ACHN (cell line): ENCODE measurements at regions not wholly inside any gene's neighbourhood (a gene's known extent, or its start where the extent isn't known, plus 50 kb on each side); places are given as distances from the start of the nearest gene placed in this dataset.
A peak's percentile ranks its signal among the peaks of the same experiment; 100 is the strongest.
"Not testable (repeated sequence)": the region's sequence is repeated elsewhere in the genome, so short reads cannot be mapped to it uniquely, and the experiment has no call there.

Experiments
- DNase-seq: peaks from one replicate; pipeline ENCODE4 v3.0.0-alpha.2; 2015
- in situ Hi-C: cut with HindIII; loops from 2 replicates; pipeline ENCODE4 v1.10.0; 2017; ENCODE audit warnings: low sequenced_read_pairs, low pct_ligation_motif_present, low pct_unique_long_range_greater_than_20kb

DNA sequence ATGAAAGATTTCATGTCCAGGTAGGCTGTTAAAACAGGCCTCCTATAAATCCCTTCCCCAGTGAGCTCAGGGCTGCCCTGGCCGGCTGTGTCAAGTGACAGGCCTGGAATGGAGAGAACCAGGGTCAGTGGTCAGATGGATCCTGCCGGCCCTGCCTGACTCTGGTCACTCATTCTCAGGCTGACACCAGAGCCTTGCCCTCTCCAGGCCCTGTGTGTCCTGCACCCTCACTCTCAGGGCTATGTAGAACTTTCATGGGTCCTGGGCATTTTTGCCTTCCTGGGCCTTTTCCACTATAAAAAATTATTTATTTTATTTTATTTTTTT, 82.0 kb upstream of the RGPD5 start:
- no peak for DNase-seq
- in situ Hi-C loops: no loop called here

DNA sequence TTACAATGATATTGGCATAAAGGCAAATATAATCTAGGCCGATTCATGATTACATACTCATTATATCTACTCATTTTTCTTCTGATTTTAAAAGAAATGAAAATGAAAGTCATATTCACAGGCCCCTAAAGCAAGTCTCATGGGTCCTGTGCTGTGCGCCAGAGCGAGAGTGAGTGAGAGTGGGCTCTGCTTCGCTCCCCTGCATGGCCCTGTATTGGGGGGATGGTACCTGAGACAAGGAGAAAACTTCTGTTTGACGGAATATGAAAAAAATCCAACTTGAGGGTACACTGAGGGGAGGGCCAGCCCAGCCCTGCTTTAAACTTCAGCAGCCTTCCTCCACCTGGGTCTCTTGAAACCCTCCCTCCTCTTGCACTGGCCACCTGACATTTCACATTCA, 81.4 kb upstream of the RGPD5 start:
- in situ Hi-C loops: no loop called here

DNA sequence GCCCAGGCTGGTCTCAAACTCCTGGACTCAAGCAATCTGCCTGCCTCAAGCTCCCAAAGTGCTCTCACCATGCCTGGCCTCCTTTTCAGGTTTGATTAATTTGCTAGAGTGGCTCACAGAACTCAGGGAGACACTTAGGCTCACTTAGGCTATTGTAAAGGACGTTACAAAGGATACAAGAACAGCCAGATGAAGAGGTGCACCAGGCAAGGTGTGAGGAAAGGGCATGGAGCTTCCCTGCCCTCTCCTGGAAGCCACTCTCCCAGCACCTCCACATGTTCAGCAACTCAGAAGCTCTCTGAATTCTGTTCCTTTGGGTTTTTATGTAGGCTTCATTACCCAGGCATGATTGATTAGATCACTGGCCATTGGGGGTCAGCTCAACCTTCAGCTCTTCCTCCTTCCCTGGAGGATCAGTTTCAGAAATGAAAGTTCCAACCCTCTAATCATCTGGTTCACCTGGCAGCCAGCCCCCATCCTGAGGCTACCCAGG, 78.7 kb upstream of the RGPD5 start:
- peak; percentile 22 for DNase-seq
- in situ Hi-C loops: no loop called here

More for the DNA sequence above, 81.4 kb upstream of the RGPD5 start:
- no peak for DNase-seq

DNA sequence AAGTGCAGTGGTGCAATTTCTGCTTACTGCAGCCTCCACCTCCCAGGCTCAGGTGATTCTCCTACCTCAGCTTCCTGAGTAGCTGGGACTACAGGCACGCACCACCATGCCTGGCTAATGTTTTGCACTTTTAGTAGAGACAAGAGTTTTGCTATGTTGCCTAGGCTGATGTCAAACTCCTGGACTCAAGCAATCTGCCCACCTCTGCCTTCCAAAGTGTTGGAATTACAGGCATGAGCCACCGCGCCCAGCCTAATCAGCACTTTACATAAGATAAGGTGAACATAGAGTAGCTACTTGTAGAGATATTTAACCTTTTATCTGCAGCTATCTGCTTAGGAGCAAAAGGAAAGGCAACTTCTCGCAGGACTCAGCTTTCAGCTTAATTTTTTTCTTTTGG, 77.5 kb upstream of the RGPD5 start:
- DNase-seq, in situ Hi-C loops: not testable (repeated sequence)

DNA sequence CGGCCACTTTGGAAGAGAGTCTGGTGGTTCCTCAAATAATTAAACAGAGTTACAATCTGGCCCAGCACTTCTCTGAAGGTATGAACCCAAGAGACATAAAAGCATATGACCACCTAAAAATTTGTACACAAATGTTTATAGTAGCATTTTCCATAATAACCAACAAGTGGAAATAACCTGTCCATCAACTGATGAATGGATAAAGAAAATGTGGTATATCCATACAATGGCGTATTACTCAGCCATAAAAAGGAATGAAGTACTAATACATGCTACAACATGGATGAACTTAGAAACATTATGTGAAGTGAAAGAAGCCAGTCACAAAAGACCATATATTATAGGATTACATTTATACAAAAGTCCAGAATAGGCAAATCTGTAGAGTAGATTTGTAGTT, 76.0 kb upstream of the RGPD5 start:
- in situ Hi-C loops: no loop called here
- no peak for DNase-seq

DNA sequence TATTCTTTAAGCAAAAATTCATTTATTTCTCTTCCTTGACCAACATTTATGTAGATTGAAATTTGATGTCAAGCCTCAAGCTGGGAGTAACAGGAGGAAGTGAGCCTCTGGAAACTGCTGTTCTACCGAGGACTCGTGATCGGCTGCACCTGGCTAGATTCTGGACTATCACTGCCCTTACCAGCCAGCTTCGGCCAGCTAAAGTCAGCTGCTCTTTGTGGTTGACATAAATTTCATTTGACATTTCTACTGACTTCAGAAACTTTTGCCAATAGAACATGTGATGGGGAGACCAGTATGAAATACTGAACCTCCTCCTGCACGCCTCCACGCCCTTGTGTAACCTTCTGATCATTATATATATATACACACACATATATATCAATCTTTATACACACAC, 74.2 kb upstream of the RGPD5 start:
- in situ Hi-C loops: no loop called here
- DNase-seq: no peak

DNA sequence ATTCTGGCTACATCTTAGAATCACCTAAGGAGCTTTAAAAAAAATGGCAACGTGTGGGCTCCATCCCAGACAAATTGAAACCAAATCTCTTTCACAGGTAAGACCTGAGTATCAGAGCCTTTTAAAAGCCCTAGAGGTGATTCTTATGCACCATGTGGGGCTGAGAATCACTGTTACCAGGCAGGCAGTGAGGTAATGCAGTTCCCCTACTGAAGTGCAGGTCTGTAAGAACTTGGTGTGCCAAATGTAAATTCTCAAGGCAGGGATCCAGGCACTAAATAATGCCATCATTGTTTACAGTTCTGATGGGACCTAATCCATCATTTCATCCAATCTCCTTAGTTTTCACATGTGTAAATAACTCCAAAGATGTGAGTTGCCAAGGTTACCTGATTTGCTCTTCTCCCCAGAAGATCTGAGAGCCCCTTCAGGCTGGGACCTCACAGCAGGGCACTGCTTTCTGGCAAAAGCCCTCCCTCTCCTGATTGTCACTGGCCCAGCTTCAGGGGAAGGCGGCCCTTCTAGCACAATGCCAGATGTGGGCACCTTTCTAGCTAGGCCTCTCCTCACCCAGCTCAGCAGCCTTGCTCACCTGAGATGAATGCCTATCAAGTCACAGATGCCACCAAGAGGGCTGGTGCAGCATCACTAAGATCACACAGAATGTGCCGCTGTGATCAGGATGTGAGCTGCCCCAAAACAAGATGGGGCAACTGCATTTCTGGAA, 73.6 kb upstream of the RGPD5 start:
- DNase-seq: no peak

DNA sequence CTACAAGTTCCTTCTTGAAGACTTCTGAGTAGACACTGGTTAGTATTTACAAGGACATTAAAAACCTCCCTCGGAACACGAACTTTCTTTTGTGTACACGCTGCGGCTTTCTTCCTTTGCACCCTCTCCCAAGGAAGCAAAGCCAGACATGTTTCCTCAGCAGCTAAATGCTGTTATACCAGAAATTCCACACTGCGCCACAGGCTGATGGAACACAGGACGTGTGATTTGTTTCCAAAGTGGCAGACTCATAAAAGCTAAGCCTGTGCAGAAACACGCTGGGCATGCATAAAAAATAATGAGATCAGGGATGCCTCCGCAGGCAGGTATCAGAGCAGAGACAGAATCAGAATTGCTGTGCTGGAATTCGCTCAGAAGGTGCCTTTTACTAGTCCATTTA, 73.0 kb upstream of the RGPD5 start:
- in situ Hi-C loops: no loop called here
- DNase-seq: no peak

More for the DNA sequence above, 73.6 kb upstream of the RGPD5 start:
- in situ Hi-C loops: no loop called here

DNA sequence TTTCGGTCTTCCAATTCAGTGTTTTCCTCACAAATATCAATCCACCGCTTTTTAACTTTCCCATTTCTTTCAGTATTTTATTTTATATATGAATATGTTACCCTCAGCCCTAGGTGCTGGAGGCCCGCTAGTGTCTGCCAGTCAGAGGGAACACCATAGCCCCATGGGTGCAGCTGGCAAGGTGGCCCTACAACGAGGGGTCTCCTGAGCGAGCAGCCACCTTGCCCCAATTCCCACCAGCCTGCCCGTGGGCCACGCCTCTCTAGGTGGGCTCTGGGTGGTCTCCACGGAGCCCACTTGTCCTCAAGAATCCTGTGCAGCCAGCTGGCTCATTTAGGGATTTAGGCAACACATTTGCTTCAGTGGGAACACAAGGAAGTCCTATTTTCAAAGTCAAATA, 72.5 kb upstream of the RGPD5 start:
- no peak for DNase-seq
- in situ Hi-C loops: no loop called here

DNA sequence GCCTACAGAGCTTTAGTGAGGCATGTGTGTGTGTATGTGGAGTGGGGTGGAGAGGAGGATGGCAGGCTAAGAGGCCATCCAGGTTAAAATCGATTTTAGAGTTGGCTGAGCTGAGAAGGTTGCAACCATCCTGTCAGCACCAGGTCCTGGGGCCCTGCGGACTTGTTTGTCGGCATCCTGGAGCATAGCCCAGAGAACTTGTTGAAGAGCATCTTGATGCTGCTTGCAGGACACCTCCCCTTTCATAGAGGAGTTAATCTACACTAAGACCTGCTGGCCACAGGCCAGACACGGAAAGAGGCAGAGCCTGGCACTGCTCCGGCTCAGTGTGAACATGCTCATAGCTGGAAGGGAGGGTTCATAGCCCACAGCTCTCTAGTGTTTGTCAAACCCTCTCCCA, 72.1 kb upstream of the RGPD5 start:
- in situ Hi-C loops: no loop called here
- no peak for DNase-seq

DNA sequence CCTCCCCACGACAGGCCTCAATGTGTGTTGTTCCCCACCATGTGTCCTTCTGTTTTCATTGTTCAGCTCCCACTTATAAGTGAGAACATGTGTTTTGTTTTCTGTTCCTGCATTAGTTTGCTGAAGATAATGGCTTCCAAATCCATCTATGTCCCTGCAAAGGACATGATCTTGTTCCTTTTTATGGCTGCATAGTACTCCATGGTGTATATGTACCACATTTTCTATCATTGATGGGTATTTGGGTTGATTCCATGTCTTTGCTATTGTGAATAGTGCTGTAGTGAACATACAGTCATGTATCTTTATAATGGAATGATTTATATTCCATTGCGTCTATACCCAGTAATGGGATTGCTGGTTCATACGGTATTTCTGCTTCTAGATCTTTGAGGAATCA, 71.5 kb upstream of the RGPD5 start:
- DNase-seq, in situ Hi-C loops: not testable (repeated sequence)

DNA sequence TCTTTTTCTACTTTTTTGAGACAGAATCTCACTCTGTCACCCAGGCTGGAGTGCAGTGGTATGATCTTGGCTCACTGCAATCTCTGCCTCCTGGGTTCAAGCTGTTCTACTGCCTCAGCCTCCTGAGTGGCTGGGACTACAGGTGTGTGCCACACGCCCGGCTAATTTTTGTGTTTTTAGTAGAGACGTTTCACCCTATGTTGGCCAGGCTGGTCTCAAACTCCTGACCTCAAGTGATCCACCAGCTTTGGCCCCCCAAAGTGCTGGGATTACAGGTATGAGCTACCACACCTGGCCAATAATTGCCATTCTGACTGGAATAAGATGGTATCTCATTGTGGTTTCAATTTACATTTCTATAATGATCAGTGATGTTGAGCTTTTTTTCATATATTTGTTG, 71.0 kb upstream of the RGPD5 start:
- in situ Hi-C loops, DNase-seq: not testable (repeated sequence)

DNA sequence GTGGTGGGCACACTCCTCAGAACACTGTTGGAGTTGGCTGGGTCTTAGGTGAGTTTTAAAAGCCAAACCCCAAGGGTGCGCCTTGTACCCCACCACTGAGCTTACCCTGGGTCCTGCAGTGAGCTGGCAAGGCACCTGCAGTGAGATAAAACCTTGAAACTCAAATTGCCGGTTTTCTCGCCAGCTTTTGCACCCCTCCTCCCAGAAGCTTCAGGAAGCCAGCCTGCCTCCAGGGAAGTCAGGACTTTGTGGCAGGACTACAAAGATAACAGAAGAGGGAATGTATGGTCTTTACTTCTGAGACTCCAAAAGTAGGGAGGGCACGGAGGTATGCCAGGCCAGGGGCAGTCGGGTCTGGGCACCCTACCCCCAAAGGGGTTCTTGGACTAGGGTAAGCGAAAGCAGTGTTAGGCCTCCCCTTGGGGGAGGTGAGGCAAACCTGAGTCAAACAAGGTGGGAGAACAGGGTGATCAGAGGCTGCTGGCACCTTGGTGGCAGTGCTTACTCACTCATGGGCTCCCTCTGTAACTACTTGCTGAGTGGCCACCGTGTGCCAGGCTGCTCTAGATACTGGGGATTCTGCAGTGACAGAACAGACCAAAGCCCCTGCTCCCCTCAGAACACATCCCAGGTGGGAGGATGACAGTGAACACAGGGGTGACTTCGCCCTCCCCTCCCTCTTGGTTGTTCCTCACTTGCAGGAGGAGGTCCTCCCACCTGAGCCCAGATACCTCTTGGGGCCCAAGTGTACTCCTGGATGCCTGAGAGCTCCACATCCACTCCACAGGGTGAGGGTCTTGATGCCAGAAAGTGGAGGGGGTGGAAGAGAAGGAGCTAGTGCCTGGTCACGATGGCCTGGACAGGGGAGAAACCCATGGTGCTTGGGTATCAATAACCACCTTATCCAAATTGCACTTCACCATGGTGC, 69.3 kb upstream of the RGPD5 start:
- in situ Hi-C loops: no loop called here
- no peak for DNase-seq

DNA sequence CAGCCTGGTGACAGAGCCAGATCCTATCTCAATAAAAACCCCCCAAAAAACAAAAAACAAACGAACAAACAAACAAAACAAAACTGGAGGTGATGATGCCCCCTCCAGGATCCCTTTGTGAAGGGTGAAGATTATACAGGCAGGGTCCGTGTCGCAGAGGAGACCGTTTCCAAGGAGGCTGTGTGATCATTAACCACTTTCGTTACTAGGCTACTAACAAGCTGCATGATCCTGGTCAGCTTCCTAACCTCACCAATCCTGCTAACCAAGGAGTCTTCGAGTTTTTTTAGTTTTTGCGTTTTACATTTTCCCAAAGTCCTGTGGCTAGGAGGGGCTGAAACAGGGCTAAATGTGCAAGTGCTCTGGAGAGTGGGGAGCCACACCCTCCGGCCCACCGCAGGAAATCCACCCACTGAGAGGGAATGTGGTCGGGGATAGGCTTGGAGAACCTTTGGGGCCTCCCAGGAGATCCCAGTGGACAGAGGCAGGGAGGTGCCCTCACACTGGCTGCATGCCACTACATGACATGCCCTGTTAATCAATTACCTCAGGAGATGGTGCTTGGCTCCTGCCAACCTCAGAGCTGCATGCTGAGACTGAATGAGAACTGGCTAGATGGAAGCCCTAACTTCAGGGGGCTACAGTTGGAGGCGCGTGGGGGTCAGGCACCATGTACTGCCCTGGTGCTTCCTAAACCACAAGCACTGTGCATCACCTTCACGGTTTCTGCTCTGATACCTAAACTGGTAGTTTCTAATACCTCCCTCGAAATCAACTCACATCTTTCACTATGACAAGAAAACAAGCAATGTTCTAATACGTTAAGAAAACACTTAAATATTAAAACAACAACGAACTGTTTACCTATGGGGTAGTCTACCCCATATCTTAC, 67.5 kb upstream of the RGPD5 start:
- peak; percentile 96 for DNase-seq
- in situ Hi-C loops: no loop called here

DNA sequence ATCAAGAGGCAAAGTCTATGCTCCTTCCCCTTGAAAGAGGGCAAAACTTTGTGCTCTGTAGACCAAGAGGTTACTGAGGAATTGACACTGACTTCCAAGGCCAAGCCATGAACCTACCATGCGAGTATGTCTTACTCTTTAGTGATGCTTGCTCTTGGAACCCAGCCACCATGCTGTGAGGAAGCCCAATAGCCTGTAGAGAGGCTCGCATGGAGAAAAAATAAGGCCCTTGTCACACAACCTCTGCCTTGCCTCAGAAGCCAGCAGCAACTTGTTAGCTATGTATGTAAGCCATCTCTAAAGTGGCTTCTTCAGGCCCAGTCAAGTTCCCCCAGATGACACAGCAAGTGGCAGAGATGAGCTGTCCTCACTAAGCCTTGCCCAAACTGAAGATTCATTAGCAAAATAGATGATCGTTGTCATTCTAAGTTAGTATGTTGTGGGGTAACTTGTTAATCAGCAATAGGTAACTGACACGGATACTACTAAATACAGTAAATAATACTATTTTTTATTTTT, 66.1 kb upstream of the RGPD5 start:
- in situ Hi-C loops: no loop called here
- DNase-seq: no peak

DNA sequence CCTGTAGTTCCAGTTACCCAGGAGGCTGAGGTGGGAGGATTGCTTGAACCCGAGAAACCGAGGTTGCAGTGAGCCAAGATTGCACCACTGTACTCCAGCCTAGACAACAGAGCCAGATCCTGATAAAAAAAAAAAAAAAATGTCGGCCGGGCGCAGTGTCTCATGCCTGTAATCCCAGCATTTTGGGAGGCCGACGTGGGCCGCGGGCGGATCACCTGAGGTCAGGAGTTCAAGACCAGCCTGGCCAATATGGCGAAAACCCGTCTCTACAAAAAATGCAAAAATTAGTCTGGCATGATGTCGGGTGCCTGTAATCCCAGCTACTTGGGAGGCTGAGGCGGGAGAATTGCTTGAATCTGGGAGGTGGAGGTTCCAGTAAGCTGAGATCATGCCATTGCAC, 60.4 kb upstream of the RGPD5 start:
- in situ Hi-C loops: not testable (repeated sequence)

DNA sequence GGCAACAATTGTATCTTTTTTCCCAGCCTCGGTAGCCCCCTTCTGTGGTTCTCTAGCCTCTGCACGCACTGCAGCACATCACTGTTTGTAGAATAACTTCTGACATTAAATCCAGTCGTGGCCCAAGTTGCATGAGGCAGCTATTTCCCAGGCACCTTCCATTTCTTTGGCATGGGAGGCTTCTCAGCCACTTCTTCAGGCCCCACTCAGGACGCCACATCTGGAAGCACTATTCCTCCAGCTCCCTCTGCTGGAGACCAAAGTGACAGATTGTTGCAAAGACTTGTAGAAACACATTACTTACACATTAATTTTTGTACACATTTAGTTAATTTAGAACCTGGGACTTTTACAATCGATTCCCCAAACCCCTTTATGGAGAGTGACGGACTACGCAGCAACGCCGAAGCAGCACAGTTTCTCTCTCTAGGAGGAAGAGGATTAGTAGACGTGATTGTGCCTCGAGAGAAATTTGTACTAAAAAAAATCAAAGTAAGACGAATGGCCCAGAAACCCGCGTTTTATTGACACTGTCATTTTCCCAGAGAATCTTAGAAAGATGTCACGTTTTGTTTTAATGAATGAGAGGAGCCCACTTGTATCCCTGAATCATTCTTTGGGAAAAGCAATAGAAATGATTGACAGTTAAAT, 57.8 kb upstream of the RGPD5 start:
- peak; percentile 67 for DNase-seq
- in situ Hi-C loops: no loop called here

More for the DNA sequence above, 60.4 kb upstream of the RGPD5 start:
- DNase-seq: not testable (repeated sequence)
